Pancreas (tissue), 10 donors: ENCODE measurements at regions not wholly inside any gene's neighbourhood (a gene's known extent, or its start where the extent isn't known, plus 50 kb on each side); places are given as distances from the start of the nearest gene placed in this dataset.

Experiments used
- ATAC-seq, 4 donors: fragments of 200-7000 bp; cut with Tn5 transposase; one replicate each; pipeline versions ENCODE4 v1.8.0 to v1.9.1; 2020; ENCODE audit warnings: mild to moderate bottlenecking in 4 of 4, moderate library complexity in 4 of 4
- DNase-seq, 6 donors: peaks; one replicate each; pipeline ENCODE4 v3.0.0-alpha.2; 2020
- FAIRE-seq: peaks from 2 replicates; lab custom pipeline; 2012; peaks lifted over from hg19 to GRCh38; lab: Jason Lieb, UNC
- H3K27ac ChIP-seq, 4 donors: fragments of 200-600 bp; sonication (generic); 1 replicate in 3 of 4; 2 replicates in 1 of 4; pipeline versions ENCODE4 v1.5.0 to v1.8.0; 2020
- H3K27me3 ChIP-seq, 4 donors: fragments of 200-600 bp; one replicate each; pipeline ENCODE4 v1.8.0; 2021
- H3K36me3 ChIP-seq, 3 donors: fragments of 200-600 bp; sonication (generic) in 1 of 3; one replicate each; pipeline versions ENCODE4 v1.5.0 to v1.8.0; 2020 to 2021
- H3K4me1 ChIP-seq, 3 donors: fragments of 200-600 bp; one replicate each; pipeline ENCODE4 v1.8.0; 2021
- H3K4me3 ChIP-seq, 4 donors: fragments of 200-600 bp; sonication (generic) in 2 of 4; one replicate each; pipeline versions ENCODE4 v1.5.0 to v1.8.0; 2020 to 2021
- H3K9me3 ChIP-seq, 4 donors: fragments of 200-600 bp; one replicate each; pipeline ENCODE4 v1.8.0; 2021
- WGBS, 2 donors: extraction: QIAGEN DNeasy Blood & Tissue Kit; methylation state at CpG; one replicate each; pipeline ENCODE4 v1.1.7; 2013; 5-methylcytosine and 5-hydroxymethylcytosine counted together
- intact Hi-C, 3 donors: fragments of 100-400 bp; cut with DNase I; formaldehyde crosslinking; loops; one replicate each; pipeline versions ENCODE4 v1.11.1 to v1.14.2; 2022
- TF ChIP-seq, protein P1 (sequence below), 4 donors: fragments of 200-600 bp; sonication (generic) in 3 of 4; IDR thresholded peaks; one replicate each; pipeline versions ENCODE4 v1.5.0 to v1.8.0; 2021; ENCODE audit warnings: antibody characterized with exemption in 4 of 4
- donor health status: healthy with polysubstance abuse.
- donor health status: DM: no; HTN: no; CAD: no; lungs with moderate emphysema.
- donor health status: DM: no; HTN: no; CAD: no.
- donor health status: control.
- donor health status: control.
- donor health status: Bipolar disorder and iron deficiency.
- donor health status: DM: yes; HTN: yes; CAD: no.
- donor health status: DM: no; HTN: no; CAD: no.
- donor health status: DM: no; HTN: no; CAD: no.
- donor health status: DM: yes; HTN: yes; CAD: no.

DNA sequence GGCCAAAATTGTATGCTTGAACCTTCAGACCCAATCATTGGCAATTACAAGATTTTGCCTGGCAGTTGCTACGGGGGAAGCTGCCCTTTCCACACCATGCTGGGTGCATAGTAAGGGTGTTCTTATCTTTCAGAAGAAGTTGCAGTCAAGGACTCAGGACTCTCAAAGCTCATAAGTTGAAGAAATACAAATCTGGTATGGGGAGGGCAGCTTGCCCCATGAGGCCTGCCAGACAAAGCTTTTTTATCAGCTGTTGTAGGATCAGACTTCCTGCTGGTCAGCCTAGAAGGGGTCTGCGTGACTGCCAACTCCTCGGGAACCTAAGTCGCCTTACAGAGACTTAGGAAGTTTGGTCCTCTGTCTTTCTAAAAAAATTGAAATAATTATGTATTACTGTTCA is 174.9 kb upstream of the TECRL start:
- no peak for FAIRE-seq

DNA sequence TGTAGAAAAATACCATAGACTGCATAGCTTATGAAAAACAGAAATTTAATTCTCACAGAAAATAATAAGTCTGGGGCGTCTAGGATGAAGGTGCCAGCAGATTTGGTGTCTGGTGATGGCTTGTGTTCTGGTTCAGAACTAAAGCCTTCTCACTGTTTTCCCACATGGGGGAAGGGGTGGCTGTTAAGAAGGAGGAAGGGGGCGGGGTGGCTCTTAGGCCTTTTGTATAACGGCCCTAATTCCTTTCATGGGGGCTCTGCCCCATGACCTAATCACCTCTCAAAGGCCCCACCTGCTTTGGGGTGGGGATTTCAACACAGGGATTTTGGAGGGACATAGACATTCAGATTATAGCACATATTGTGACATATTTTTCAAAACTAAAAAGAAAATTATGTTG is 173.2 kb upstream of the TECRL start:
- DNase-seq (no peak), ATAC-seq (no peak), FAIRE-seq (no peak)
- H3K36me3 ChIP-seq: no peaks in the 10 kb centered on the region
- H3K27me3 ChIP-seq: no peaks in the 10 kb centered on the region
- no peaks in the 10 kb centered on the region for H3K4me1 ChIP-seq
- WGBS, 2 donors: 59 to 65% methylated on average over 3 of the region's 3 CpGs
- intact Hi-C loops: no loop called here
- TF ChIP-seq, protein P1, sequence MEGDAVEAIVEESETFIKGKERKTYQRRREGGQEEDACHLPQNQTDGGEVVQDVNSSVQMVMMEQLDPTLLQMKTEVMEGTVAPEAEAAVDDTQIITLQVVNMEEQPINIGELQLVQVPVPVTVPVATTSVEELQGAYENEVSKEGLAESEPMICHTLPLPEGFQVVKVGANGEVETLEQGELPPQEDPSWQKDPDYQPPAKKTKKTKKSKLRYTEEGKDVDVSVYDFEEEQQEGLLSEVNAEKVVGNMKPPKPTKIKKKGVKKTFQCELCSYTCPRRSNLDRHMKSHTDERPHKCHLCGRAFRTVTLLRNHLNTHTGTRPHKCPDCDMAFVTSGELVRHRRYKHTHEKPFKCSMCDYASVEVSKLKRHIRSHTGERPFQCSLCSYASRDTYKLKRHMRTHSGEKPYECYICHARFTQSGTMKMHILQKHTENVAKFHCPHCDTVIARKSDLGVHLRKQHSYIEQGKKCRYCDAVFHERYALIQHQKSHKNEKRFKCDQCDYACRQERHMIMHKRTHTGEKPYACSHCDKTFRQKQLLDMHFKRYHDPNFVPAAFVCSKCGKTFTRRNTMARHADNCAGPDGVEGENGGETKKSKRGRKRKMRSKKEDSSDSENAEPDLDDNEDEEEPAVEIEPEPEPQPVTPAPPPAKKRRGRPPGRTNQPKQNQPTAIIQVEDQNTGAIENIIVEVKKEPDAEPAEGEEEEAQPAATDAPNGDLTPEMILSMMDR (IDR thresholded peaks at IDR 0.05): no peak
- H3K4me3 ChIP-seq: no peak overlapping the region
- H3K27ac ChIP-seq: no peak overlapping the region
- no peaks in the 10 kb centered on the region for H3K9me3 ChIP-seq

More for the DNA sequence above, 174.9 kb upstream of the TECRL start:
- ATAC-seq (no peak), DNase-seq (no peak)
- no peaks in the 10 kb centered on the region for H3K36me3 ChIP-seq
- TF ChIP-seq, protein P1 (IDR thresholded peaks at IDR 0.05): no peak
- no peak overlapping the region for H3K27ac ChIP-seq
- intact Hi-C loops: no loop called here
- H3K9me3 ChIP-seq: no peaks in the 10 kb centered on the region
- 72 to 80% methylated on average over 4 of the region's 4 CpGs for WGBS, 2 donors
- H3K27me3 ChIP-seq: no peaks in the 10 kb centered on the region
- no peak overlapping the region for H3K4me3 ChIP-seq
- no peaks in the 10 kb centered on the region for H3K4me1 ChIP-seq

DNA sequence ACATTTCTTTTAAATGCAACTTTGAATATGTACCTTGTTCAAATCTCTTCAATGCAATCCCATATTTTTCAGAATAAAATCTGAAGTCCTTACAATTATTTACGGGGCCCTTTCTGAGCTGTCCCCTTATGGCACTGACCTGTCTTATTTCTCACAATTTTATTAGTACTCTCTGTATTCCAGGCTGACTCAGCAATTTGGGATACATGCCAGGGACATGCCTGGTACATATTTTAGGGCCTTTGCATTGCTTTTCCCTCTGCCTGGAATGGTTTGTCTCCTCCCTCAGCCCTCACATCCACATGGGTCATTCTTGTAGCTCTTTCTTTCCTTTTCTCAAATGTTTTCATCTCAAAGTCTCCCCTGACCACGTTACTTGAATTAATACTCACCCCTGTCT is 172.2 kb upstream of the TECRL start:
- H3K27me3 ChIP-seq: no peaks in the 10 kb centered on the region
- DNase-seq (no peak), ATAC-seq (no peak), FAIRE-seq (no peak)
- TF ChIP-seq, protein P1 (IDR thresholded peaks at IDR 0.05): no peak
- intact Hi-C loops: no loop called here
- 83 to 88% methylated on average over 2 of the region's 2 CpGs for WGBS, 2 donors
- no peak overlapping the region for H3K4me3 ChIP-seq
- H3K36me3 ChIP-seq: no peaks in the 10 kb centered on the region
- H3K4me1 ChIP-seq: no peaks in the 10 kb centered on the region
- no peak overlapping the region for H3K27ac ChIP-seq
- H3K9me3 ChIP-seq: no peaks in the 10 kb centered on the region

DNA sequence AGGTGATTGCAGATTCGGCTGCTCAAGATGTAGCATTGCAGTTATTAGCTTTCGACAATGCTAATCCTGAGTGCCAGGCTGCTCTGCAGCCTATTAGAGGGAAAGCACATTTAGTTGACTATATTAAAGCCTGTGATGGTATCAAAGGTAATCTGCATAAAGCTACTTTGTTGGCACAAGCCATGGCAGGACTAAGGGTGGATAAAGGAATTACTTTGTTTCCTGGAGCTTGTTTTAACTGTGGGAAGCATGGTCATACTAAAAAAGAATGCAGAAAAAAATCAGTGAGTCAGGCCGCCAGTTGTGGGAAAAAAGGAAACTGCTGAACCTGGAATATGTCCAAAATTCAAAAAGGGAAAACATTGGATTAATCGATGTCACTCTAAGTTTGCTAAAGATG is 154.9 kb upstream of the TECRL start:
- no peaks in the 10 kb centered on the region for H3K27me3 ChIP-seq
- TF ChIP-seq, protein P1 (IDR thresholded peaks at IDR 0.05): no peak
- no peaks in the 10 kb centered on the region for H3K9me3 ChIP-seq
- 10 to 17% methylated on average over 4 of the region's 4 CpGs for WGBS, 2 donors
- H3K36me3 ChIP-seq: no peaks in the 10 kb centered on the region
- no peaks in the 10 kb centered on the region for H3K4me1 ChIP-seq
- DNase-seq (no peak), ATAC-seq (peak in 1 of 4 donors; percentile 38), FAIRE-seq (no peak)
- H3K4me3 ChIP-seq: no peak overlapping the region
- no peak overlapping the region for H3K27ac ChIP-seq
- intact Hi-C loops: no loop called here

DNA sequence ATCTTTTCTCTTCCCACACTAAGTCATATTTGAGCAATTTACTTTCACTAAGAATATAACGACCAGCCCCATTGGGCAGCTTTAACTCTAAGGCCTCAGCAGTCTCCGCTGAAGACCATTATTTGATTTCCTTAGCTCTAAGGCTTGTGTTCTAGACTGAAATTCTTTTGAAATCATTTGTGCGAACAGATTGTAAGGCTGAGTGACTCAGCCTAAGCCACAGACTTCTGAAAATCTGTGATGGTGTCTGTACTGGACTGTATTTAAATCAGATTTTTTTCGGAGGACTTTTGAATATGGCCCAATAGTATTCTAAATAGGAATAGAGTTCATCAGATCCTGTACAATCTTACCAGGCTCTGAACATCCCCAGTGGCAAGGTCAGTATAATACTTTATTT is 150.3 kb upstream of the TECRL start:
- FAIRE-seq (no peak), DNase-seq (no peak), ATAC-seq (no peak)
- H3K36me3 ChIP-seq: no peaks in the 10 kb centered on the region
- no peaks in the 10 kb centered on the region for H3K27me3 ChIP-seq
- no peaks in the 10 kb centered on the region for H3K4me1 ChIP-seq
- intact Hi-C loops: no loop called here
- TF ChIP-seq, protein P1 (IDR thresholded peaks at IDR 0.05): no peak
- no peak overlapping the region for H3K4me3 ChIP-seq
- H3K9me3 ChIP-seq: no peaks in the 10 kb centered on the region
- WGBS, 2 donors: 81 to 89% methylated on average over 4 of the region's 4 CpGs
- no peak overlapping the region for H3K27ac ChIP-seq
